ENCODE measurements at regions not wholly inside any gene's neighbourhood (a gene's known extent, or its start where the extent isn't known, plus 50 kb on each side); places are given as distances from the start of the nearest gene placed in this dataset.

DNA sequence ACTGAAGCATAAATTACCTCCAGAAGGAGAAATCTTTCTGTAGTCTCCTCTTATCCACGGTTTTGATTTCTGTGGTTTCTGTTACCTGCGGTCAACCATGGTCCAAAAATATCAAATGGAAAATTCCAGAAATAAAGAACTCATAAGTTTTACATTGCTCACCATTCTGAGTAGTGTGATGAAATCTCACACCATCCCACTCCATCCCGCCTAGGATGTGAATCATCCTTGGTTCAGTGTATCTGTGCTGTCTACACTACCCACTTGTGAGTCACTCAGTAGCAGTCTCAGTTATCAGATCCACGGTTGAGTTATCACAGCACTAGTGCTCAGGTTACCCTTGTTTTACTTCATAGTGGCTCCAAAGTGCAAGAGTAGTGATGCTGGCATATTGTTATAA lies 371.2 kb downstream of the NFIB start:
- TF ChIP-seq CTCF (conservative IDR thresholded peaks at IDR 0.05 in 1 of 2, IDR thresholded peaks at IDR 0.05 in 1 of 2; ENCODE audit: low read depth in 1 of 2, low read length in 2 of 2) (no peak), EZH2 (IDR thresholded peaks at IDR 0.05; ENCODE audit: low read length, missing control alignments) (no peak)
